ENCODE measurements at regions not wholly inside any gene's neighbourhood (a gene's known extent, or its start where the extent isn't known, plus 50 kb on each side); places are given as distances from the start of the nearest gene placed in this dataset.
"Not testable (repeated sequence)": the region's sequence is repeated elsewhere in the genome, so short reads cannot be mapped to it uniquely, and the experiment has no call there.

DNA sequence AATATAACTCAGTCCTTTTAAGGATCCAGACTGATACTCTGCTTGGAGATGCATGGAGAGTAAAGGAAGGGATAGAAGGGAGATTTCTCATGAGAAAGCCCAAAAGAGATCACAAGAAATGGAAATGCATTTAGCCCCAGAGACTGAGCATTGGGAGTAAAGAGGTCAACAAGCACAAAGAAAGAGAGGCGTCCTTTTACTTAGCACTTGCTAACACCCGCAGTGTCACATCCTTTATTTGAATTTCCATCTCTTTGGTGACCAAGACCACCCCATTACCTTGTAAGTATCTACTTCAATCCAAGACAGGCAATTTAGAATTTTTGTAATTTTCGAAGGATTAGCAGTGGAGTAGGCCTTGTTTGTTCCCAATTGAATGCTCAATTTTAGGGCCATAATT, 111.8 kb upstream of the DCC start:
- intact Hi-C loops (cut with DNase I) = no loop called here
- Histone ChIP-seq H3K27ac (no peak overlapping the region), H3K4me3 (no peak overlapping the region), H3K4me1 (no peaks in the 10 kb centered on the region), H3K36me3 (no peaks in the 10 kb centered on the region), H3K27me3 (no peaks in the 10 kb centered on the region), H3K9me3 (no peaks in the 10 kb centered on the region)
- TF ChIP-seq, protein P1, sequence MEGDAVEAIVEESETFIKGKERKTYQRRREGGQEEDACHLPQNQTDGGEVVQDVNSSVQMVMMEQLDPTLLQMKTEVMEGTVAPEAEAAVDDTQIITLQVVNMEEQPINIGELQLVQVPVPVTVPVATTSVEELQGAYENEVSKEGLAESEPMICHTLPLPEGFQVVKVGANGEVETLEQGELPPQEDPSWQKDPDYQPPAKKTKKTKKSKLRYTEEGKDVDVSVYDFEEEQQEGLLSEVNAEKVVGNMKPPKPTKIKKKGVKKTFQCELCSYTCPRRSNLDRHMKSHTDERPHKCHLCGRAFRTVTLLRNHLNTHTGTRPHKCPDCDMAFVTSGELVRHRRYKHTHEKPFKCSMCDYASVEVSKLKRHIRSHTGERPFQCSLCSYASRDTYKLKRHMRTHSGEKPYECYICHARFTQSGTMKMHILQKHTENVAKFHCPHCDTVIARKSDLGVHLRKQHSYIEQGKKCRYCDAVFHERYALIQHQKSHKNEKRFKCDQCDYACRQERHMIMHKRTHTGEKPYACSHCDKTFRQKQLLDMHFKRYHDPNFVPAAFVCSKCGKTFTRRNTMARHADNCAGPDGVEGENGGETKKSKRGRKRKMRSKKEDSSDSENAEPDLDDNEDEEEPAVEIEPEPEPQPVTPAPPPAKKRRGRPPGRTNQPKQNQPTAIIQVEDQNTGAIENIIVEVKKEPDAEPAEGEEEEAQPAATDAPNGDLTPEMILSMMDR (IDR thresholded peaks at IDR 0.05) = no peak
- no peak for DNase-seq (ENCODE audit: low spot score in 2 of 2)

DNA sequence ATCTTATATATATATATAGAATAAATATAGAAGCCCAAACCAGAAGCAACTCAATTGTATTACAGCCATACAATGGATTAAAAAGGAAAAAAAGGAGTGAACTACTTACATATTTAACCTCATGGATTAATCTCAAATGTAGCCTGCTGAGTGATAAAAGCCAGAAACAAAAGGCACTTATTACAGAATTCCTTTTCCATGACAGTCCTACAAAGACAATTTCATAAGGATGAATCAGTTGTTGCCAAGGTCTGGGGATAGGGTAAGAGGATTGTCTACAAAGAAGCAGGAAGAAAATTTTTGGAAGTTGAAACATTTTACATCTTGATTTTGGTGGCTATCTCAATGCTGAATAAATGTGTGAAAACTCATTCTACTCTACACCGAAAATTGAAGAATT, 103.9 kb upstream of the DCC start:
- no peak for DNase-seq (ENCODE audit: low spot score in 2 of 2)
- Histone ChIP-seq H3K27me3 (no peaks in the 10 kb centered on the region), H3K4me1 (no peaks in the 10 kb centered on the region), H3K27ac (no peak overlapping the region), H3K36me3 (no peaks in the 10 kb centered on the region), H3K4me3 (no peak overlapping the region), H3K9me3 (no peaks in the 10 kb centered on the region)
- TF ChIP-seq, protein P1 (IDR thresholded peaks at IDR 0.05) = no peak
- intact Hi-C loops (cut with DNase I) = no loop called here

DNA sequence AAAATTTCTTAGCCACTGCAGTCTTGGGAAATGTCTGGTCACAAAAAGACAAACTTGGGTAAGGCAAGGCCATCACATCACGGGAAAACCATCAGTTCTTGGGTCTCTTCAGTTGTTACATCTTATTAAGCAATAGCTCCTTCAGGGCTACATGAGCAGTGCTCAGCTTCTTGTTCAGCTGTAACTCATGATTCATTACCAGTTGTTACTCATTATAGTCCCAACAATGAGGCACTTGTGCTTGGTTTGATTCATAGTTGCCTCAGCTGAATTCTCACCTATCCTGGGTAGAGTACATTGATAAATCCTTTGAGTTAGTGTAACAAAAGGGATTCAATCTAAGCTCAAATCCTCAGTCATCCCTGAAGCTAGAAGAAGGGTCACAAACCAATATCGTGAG, 102.4 kb upstream of the DCC start:
- no peaks in the 10 kb centered on the region for H3K36me3 ChIP-seq
- no peaks in the 10 kb centered on the region for H3K9me3 ChIP-seq
- H3K4me1 ChIP-seq = no peaks in the 10 kb centered on the region
- no peaks in the 10 kb centered on the region for H3K27me3 ChIP-seq
- intact Hi-C loops (cut with DNase I) = no loop called here
- no peak overlapping the region for H3K4me3 ChIP-seq
- H3K27ac ChIP-seq = no peak overlapping the region
- no peak for DNase-seq (ENCODE audit: low spot score in 2 of 2)
- TF ChIP-seq, protein P1 (IDR thresholded peaks at IDR 0.05) = no peak

DNA sequence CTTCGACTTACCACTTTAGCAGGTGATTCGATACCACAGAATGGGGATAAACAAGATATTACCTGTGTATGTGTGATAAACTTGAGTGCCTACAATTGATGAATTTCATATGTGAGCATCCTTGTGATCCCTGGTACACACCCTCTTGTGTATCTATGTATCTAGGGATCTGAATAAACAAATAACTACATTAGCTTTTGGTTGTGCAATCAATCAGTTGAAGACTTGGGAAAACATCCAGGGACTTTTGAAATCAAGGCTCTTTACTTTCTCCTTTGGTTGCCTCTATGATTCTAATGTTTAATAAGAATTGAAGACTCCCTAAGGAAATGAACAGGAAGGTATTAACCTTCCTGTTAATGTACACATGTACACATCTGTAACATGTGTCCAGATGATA, 97.3 kb upstream of the DCC start:
- no peak overlapping the region for H3K27ac ChIP-seq
- H3K4me3 ChIP-seq = no peak overlapping the region
- H3K4me1 ChIP-seq = no peaks in the 10 kb centered on the region
- DNase-seq (ENCODE audit: low spot score in 2 of 2) = no peak
- no peaks in the 10 kb centered on the region for H3K9me3 ChIP-seq
- TF ChIP-seq, protein P1 (IDR thresholded peaks at IDR 0.05) = no peak
- intact Hi-C loops (cut with DNase I) = no loop called here
- no peaks in the 10 kb centered on the region for H3K36me3 ChIP-seq
- H3K27me3 ChIP-seq = no peaks in the 10 kb centered on the region

DNA sequence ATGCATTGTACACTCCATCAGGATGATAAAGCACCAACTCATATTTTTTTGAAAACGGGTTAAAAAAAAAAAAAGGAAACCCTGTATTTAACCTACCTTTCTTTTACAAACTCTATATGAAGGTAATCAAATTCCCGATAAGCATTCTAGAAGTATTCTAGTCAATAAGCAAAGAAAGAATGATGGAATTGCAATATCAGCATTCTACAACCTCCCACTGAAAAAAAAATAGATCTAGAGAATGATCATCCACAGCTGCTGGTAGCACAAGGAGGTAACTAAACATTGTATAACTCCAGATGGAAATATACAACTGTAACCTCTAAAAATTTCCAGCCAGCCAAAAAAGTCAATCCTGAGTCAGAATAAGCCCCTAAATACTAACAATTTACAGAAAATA, 95.3 kb upstream of the DCC start:
- DNase-seq (ENCODE audit: low spot score in 2 of 2) = no peak
- no peak overlapping the region for H3K4me3 ChIP-seq
- H3K4me1 ChIP-seq = no peaks in the 10 kb centered on the region
- no peaks in the 10 kb centered on the region for H3K36me3 ChIP-seq
- no peaks in the 10 kb centered on the region for H3K9me3 ChIP-seq
- H3K27ac ChIP-seq = no peak overlapping the region
- TF ChIP-seq, protein P1 (IDR thresholded peaks at IDR 0.05) = no peak
- H3K27me3 ChIP-seq = no peaks in the 10 kb centered on the region
- intact Hi-C loops (cut with DNase I) = no loop called here

DNA sequence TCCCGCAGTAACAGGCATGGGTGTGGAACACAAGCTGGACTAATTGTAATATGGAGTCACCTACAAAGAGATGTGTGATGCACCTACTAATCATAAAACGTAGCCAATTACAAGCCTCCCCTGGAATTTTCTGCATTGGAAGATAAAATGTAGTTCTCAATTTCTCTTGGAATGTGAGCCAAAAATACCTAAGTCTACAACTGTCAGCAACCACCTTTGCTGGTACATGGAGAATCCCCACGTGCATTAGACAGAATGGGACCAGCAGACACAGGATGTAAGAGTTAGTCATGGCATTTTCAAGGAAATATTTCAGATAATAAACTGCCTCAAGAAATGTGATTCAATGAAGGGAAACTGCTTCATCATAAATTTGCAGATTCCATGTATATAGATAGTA, 85.6 kb upstream of the DCC start:
- Histone ChIP-seq H3K4me1 (no peaks in the 10 kb centered on the region), H3K36me3 (no peaks in the 10 kb centered on the region), H3K27ac (no peak overlapping the region), H3K27me3 (no peaks in the 10 kb centered on the region), H3K4me3 (no peak overlapping the region), H3K9me3 (no peaks in the 10 kb centered on the region)
- DNase-seq (ENCODE audit: low spot score in 2 of 2) = no peak
- TF ChIP-seq, protein P1 (IDR thresholded peaks at IDR 0.05) = no peak
- intact Hi-C loops (cut with DNase I) = no loop called here

DNA sequence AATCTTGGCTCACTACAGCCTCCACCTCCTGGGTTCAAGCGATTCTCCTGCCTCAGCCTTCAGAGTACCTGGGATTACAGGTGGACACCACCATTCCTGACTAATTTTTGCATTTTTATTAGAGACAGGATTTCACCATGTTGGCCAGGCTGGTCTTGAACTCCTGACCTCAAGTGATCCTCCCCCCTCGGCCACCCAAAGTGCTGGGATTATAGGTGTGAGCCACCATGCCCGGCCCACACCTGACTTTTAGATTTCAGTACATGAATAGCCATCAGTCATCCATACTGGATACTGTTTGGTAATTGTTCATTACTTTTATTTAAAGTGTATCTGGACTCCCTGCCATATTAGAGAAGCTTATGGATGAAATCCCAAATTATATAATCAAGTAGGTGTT, 82.6 kb upstream of the DCC start:
- intact Hi-C loops (cut with DNase I); H3K36me3 ChIP-seq; H3K9me3 ChIP-seq: not testable (repeated sequence)

More for the DNA sequence above, 82.6 kb upstream of the DCC start:
- H3K4me1 ChIP-seq; H3K27ac ChIP-seq; DNase-seq (ENCODE audit: low spot score in 2 of 2); H3K27me3 ChIP-seq; H3K4me3 ChIP-seq: not testable (repeated sequence)

Measured in ascending aorta (tissue), 2 donors.